IPS DF 4.7 (cell line): ENCODE measurements at regions not wholly inside any gene's neighbourhood (a gene's known extent, or its start where the extent isn't known, plus 50 kb on each side); places are given as distances from the start of the nearest gene placed in this dataset.

Experiments
- DNase-seq: peaks from one replicate; pipeline ENCODE4 v3.0.0-alpha.2; 2013; ENCODE audit warnings: low spot score; ENCODE audit errors: extremely low read depth

GRCh38 chr13:40472427-40473220, 193.8 kb downstream of the FOXO1 start:
- DNase-seq = no peak

GRCh38 chr13:40475617-40476016, 190.8 kb downstream of the FOXO1 start:
- no peak for DNase-seq

GRCh38 chr13:40476175-40476958, 190.1 kb downstream of the FOXO1 start:
- DNase-seq = no peak

- DNase-seq = no peak
Observed at GRCh38 chr13:40477623-40478608, 188.5 kb downstream of the FOXO1 start.

GRCh38 chr13:40478775-40479174, 187.7 kb downstream of the FOXO1 start:
- no peak for DNase-seq

GRCh38 chr13:40479196-40479845, 187.1 kb downstream of the FOXO1 start:
- DNase-seq = no peak

GRCh38 chr13:40480012-40480914, 186.2 kb downstream of the FOXO1 start:
- DNase-seq = no peak

- DNase-seq = no peak
Observed at GRCh38 chr13:40480915-40481516, 185.4 kb downstream of the FOXO1 start.

GRCh38 chr13:40483601-40484000, 182.8 kb downstream of the FOXO1 start:
- DNase-seq = no peak

GRCh38 chr13:40484101-40484800, 182.2 kb downstream of the FOXO1 start:
- no peak for DNase-seq

- DNase-seq = no peak
Observed at GRCh38 chr13:40484974-40485373, 181.5 kb downstream of the FOXO1 start.

GRCh38 chr13:40485611-40486517, 180.6 kb downstream of the FOXO1 start:
- DNase-seq = no peak

GRCh38 chr13:40486518-40487163, 179.8 kb downstream of the FOXO1 start:
- no peak for DNase-seq

GRCh38 chr13:40488869-40489391, 177.5 kb downstream of the FOXO1 start:
- DNase-seq = no peak

GRCh38 chr13:40490086-40490758, 176.2 kb downstream of the FOXO1 start:
- DNase-seq = no peak

GRCh38 chr13:40492511-40492910, 173.9 kb downstream of the FOXO1 start:
- DNase-seq = no peak
